ENCODE measurements at regions not wholly inside any gene's neighbourhood (a gene's known extent, or its start where the extent isn't known, plus 50 kb on each side); places are given as distances from the start of the nearest gene placed in this dataset.

DNA sequence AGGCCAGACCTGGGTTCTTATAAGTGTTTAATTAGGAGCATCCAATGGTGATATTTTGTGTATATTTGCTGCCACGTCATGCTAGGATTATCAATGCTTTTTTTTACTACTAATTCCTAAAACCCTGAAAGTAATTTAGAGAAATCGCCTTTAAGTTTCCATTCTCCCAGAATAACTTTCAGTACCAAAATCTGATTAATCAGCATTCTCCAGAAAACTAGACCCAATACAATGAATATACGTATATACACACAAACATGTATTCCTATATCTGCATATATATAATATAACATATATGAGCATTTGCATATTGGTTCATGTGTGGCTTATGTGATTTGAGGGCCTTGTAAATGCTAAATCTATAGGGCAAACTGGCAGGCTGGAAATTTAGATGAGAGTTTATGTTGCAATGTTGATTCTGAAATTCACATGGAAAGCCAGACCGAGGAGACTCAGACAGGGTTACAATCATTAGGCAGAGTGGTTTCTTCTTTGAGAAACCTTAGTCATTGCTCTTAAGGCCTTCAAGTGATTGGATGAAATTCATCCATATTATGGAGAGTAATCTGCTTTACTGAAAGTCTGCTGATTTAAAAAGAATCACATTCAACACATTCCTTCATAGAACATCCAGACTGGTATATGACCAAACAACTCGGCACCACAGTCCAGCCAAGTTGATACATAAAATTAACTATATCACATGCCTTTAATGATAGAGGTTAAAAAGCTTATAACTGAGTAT, 65.9 kb upstream of the RGPD4 start:
- H3K4me3 Mint-ChIP-seq: no peak overlapping the region
- H3K4me1 Mint-ChIP-seq (ENCODE audit: low read depth): no peaks in the 10 kb centered on the region
- no peaks in the 10 kb centered on the region for H3K9me3 Mint-ChIP-seq
- intact Hi-C loops (cut with micrococcal nuclease): no loop called here
- DNase-seq: no peak
- CTCF ChIA-PET: no interaction called here
- H3K27ac Mint-ChIP-seq: no peak overlapping the region
- POLR2A ChIA-PET: no interaction called here
- H3K27me3 Mint-ChIP-seq: no peaks in the 10 kb centered on the region
- no peaks in the 10 kb centered on the region for H3K36me3 Mint-ChIP-seq

GRCh38 chr2:107772353-107772752, 54.3 kb upstream of the RGPD4 start:
- POLR2A ChIA-PET: no interaction called here
- Mint-ChIP-seq H3K36me3 (no peaks in the 10 kb centered on the region), H3K27ac (no peak overlapping the region), H3K4me3 (no peak overlapping the region), H3K9me3 (no peaks in the 10 kb centered on the region), H3K27me3 (no peaks in the 10 kb centered on the region), H3K4me1 (ENCODE audit: low read depth) (no peaks in the 10 kb centered on the region)
- intact Hi-C loops (cut with micrococcal nuclease): no loop called here
- DNase-seq: no peak
- CTCF ChIA-PET: interaction anchor here (0.6 kb wide), 1 partner anchor 364 kb away, joined by 3 read pairs; no protein-coding TSS in a partner anchor

- H3K27me3 Mint-ChIP-seq: peaks cover 1% of the 10 kb centered on the region
- intact Hi-C loops (cut with micrococcal nuclease): no loop called here
- H3K4me3 Mint-ChIP-seq: no peak overlapping the region
- H3K9me3 Mint-ChIP-seq: no peaks in the 10 kb centered on the region
- H3K36me3 Mint-ChIP-seq: no peaks in the 10 kb centered on the region
- ChIA-PET POLR2A (no interaction called here), CTCF (no interaction called here)
- no peaks in the 10 kb centered on the region for H3K4me1 Mint-ChIP-seq (ENCODE audit: low read depth)
- no peak for DNase-seq
- no peak overlapping the region for H3K27ac Mint-ChIP-seq
Observed at GRCh38 chr2:107775211-107775610, 51.5 kb upstream of the RGPD4 start.

GRCh38 chr2:107775791-107776190, 50.9 kb upstream of the RGPD4 start:
- Mint-ChIP-seq H3K36me3 (no peaks in the 10 kb centered on the region), H3K27me3 (peaks cover 1% of the 10 kb centered on the region), H3K27ac (no peak overlapping the region), H3K4me1 (ENCODE audit: low read depth) (no peaks in the 10 kb centered on the region), H3K9me3 (no peaks in the 10 kb centered on the region), H3K4me3 (no peak overlapping the region)
- intact Hi-C loops (cut with micrococcal nuclease): no loop called here
- DNase-seq: no peak
- POLR2A ChIA-PET: no interaction called here
- CTCF ChIA-PET: no interaction called here

DNA sequence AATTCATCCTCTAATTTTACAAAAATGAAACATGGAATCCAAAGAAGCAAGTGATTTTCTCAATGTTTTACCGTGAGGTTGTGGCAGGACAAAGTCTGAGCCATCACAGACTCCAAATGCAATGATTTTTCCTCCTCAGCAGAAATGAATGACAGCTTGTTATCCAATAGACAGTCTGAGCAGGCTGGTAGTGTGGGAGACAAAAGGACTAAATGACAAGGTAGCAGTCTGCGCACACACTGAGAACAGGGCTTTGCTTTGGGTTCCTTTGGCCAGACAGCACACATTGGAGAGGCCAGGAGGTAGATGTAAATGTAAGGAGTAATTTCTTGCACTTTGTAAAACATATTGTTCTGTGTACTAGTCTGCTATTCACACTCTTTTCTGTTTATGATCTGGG, 50.3 kb upstream of the RGPD4 start:
- ChIA-PET POLR2A (no interaction called here), CTCF (no interaction called here)
- Mint-ChIP-seq H3K27ac (no peak overlapping the region), H3K4me1 (ENCODE audit: low read depth) (no peaks in the 10 kb centered on the region), H3K27me3 (peaks cover 1% of the 10 kb centered on the region), H3K9me3 (no peaks in the 10 kb centered on the region), H3K36me3 (no peaks in the 10 kb centered on the region), H3K4me3 (no peak overlapping the region)
- DNase-seq: no peak
- intact Hi-C loops (cut with micrococcal nuclease): no loop called here
